MM.1S (cell line): ENCODE measurements at regions not wholly inside any gene's neighbourhood (a gene's known extent, or its start where the extent isn't known, plus 50 kb on each side); places are given as distances from the start of the nearest gene placed in this dataset.

Experiments used
- DNase-seq: peaks from one replicate; pipeline ENCODE4 v3.0.0-alpha.2; 2015
- H2AFZ ChIP-seq: fragments of 300-600 bp; sonication (generic); 2 replicates; pipeline ENCODE4 v1.6.0; 2016; ENCODE audit warnings: antibody characterized with exemption, low read length
- H3F3A ChIP-seq: fragments of 300-600 bp; sonication (generic); 2 replicates; pipeline ENCODE4 v1.6.1; 2016; ENCODE audit warnings: mild to moderate bottlenecking, antibody characterized with exemption, low read length, moderate library complexity, mixed read lengths; ENCODE audit not compliant: insufficient read depth
- H3K27ac ChIP-seq: fragments of 300-600 bp; sonication (generic); 2 replicates; pipeline ENCODE4 v1.5.1; 2016; ENCODE audit warnings: mild to moderate bottlenecking, low read length
- H3K27me3 ChIP-seq: fragments of 300-600 bp; sonication (generic); replicated peaks from 2 replicates; pipeline ENCODE4 v1.6.0; 2016; ENCODE audit warnings: low read length; ENCODE audit not compliant: insufficient read depth
- H3K36me3 ChIP-seq: fragments of 300-600 bp; sonication (generic); replicated peaks from 2 replicates; pipeline ENCODE4 v1.6.1; 2016; ENCODE audit warnings: mild to moderate bottlenecking, low read length, mixed read lengths; ENCODE audit not compliant: insufficient read depth
- H3K4me1 ChIP-seq: fragments of 300-600 bp; sonication (generic); 2 replicates; pipeline ENCODE4 v1.6.1; 2016; ENCODE audit warnings: low read length, mixed read lengths
- H3K4me2 ChIP-seq: fragments of 300-600 bp; sonication (generic); 2 replicates; pipeline ENCODE4 v1.6.0; 2016; ENCODE audit warnings: low read depth, low read length
- H3K4me3 ChIP-seq: fragments of 300-600 bp; sonication (generic); 2 replicates; pipeline ENCODE4 v1.5.1; 2016; ENCODE audit warnings: low read length, mixed read lengths
- H3K79me2 ChIP-seq: fragments of 300-600 bp; sonication (generic); 2 replicates; pipeline ENCODE4 v1.6.1; 2016; ENCODE audit warnings: mixed run types, low read length, mixed read lengths
- H3K9ac ChIP-seq: fragments of 300-600 bp; sonication (generic); 2 replicates; pipeline ENCODE4 v1.6.1; 2016; ENCODE audit warnings: low read length, mixed read lengths
- H3K9me2 ChIP-seq: fragments of 300-600 bp; sonication (generic); replicated peaks from 2 replicates; pipeline ENCODE4 v1.6.1; 2016; ENCODE audit warnings: mild to moderate bottlenecking, low read length, mixed read lengths; ENCODE audit not compliant: insufficient read depth
- H3K9me3 ChIP-seq: fragments of 300-600 bp; sonication (generic); replicated peaks from 2 replicates; pipeline ENCODE4 v1.6.1; 2016; ENCODE audit warnings: mild to moderate bottlenecking, low read length, mixed read lengths; ENCODE audit not compliant: insufficient read depth
- H4K20me1 ChIP-seq: fragments of 300-600 bp; sonication (generic); 2 replicates; pipeline ENCODE4 v1.6.1; 2016; ENCODE audit warnings: mild to moderate bottlenecking, low read length, moderate library complexity, mixed read lengths; ENCODE audit not compliant: insufficient read depth
- EZH2 ChIP-seq: fragments of 300-600 bp; sonication (generic); optimal IDR thresholded peaks from 2 replicates; pipeline ENCODE3; 2017; ENCODE audit warnings: low read depth, mild to moderate bottlenecking, antibody characterized with exemption, low read length, mixed read lengths
- EZH2phosphoT487 ChIP-seq: fragments of 300-600 bp; sonication (generic); IDR thresholded peaks from 2 replicates; pipeline ENCODE4 v1.6.1; 2018; ENCODE audit warnings: antibody characterized with exemption, low read length
- TF ChIP-seq, protein P1 (sequence below): fragments of 300-600 bp; sonication (generic); IDR thresholded peaks from 2 replicates; pipeline ENCODE4 v1.5.1; 2016; ENCODE audit warnings: antibody characterized with exemption, low read length, mixed read lengths

DNA sequence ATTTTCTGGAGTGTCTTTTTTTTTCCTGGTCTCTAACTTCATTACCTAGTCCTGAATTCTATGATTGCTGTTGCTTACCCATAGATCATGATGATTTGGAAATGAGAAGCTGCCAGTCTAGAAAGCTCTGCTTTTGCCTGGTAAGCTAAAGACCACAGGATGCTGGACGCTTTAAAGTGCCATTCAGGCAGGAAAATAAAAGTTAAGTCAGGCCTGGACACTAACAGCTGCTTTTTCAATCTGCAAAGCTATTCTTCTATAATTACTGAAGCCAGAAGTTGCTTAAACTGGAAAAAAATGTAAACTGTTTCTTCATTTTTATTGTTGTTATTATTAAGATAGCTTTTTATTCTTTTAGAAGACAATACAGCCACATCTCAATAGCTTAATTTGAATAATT, 129.8 kb upstream of the SPACA1 start:
- 0 out of 2 replicates have a peak overlapping the region, but pooled peaks have one; percentile 4 for H3K4me3 ChIP-seq
- H3K4me2 ChIP-seq = peak overlapping the region; percentile 71; the same call in 1 of the 2 replicates
- peak overlapping the region; percentile 91 for H3K27ac ChIP-seq
- no peaks in the 10 kb centered on the region for H3K9me3 ChIP-seq
- H3K36me3 ChIP-seq = no peaks in the 10 kb centered on the region
- peaks cover 92% of the 10 kb centered on the region for H3K4me1 ChIP-seq
- H3K79me2 ChIP-seq = no peaks in the 10 kb centered on the region
- H3K27me3 ChIP-seq = no peaks in the 10 kb centered on the region
- no peak for TF ChIP-seq EZH2
- TF ChIP-seq, protein P1, sequence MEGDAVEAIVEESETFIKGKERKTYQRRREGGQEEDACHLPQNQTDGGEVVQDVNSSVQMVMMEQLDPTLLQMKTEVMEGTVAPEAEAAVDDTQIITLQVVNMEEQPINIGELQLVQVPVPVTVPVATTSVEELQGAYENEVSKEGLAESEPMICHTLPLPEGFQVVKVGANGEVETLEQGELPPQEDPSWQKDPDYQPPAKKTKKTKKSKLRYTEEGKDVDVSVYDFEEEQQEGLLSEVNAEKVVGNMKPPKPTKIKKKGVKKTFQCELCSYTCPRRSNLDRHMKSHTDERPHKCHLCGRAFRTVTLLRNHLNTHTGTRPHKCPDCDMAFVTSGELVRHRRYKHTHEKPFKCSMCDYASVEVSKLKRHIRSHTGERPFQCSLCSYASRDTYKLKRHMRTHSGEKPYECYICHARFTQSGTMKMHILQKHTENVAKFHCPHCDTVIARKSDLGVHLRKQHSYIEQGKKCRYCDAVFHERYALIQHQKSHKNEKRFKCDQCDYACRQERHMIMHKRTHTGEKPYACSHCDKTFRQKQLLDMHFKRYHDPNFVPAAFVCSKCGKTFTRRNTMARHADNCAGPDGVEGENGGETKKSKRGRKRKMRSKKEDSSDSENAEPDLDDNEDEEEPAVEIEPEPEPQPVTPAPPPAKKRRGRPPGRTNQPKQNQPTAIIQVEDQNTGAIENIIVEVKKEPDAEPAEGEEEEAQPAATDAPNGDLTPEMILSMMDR = no peak
- TF ChIP-seq EZH2phosphoT487 = no peak
- peak overlapping the region; percentile 52 for H3K9ac ChIP-seq
- no peak for DNase-seq
- no peaks in the 10 kb centered on the region for H3K9me2 ChIP-seq
- H2AFZ ChIP-seq = peak overlapping the region; percentile 47; the same call in 1 of the 2 replicates
- peaks cover 32% of the 10 kb centered on the region for H3F3A ChIP-seq
- no peaks in the 10 kb centered on the region for H4K20me1 ChIP-seq

DNA sequence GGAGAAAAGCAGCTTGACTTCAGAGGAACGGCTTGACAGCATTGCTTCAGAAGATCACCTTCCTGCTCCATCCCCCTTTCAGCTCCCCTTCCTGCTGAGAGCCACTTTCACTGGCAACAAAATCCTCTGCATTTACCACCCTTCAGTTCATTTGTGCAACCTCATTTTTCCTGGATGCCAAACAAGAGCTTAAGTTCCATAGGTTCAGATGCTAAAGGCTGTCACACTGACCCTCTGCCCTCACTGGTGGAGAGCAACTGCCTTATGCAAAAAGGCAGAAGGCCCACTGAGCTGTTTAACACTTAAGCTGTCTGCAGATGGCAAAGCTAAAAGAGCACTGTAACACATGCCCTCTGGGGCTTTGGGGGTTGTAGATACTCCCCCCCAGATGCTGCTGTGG, 131.2 kb upstream of the SPACA1 start:
- H3F3A ChIP-seq = peaks cover 24% of the 10 kb centered on the region
- no peaks in the 10 kb centered on the region for H3K9me3 ChIP-seq
- H3K36me3 ChIP-seq = no peaks in the 10 kb centered on the region
- H3K79me2 ChIP-seq = no peaks in the 10 kb centered on the region
- no peak overlapping the region for H3K9ac ChIP-seq
- no peak for TF ChIP-seq EZH2
- TF ChIP-seq, protein P1 = no peak
- TF ChIP-seq EZH2phosphoT487 = no peak
- no peaks in the 10 kb centered on the region for H4K20me1 ChIP-seq
- peak overlapping the region; percentile 91; the same call in 1 of the 2 replicates for H3K27ac ChIP-seq
- H3K4me3 ChIP-seq = no peak overlapping the region
- no peaks in the 10 kb centered on the region for H3K27me3 ChIP-seq
- DNase-seq = no peak
- H3K4me2 ChIP-seq = no peak overlapping the region
- no peak overlapping the region for H2AFZ ChIP-seq
- peaks cover 88% of the 10 kb centered on the region for H3K4me1 ChIP-seq
- H3K9me2 ChIP-seq = no peaks in the 10 kb centered on the region

DNA sequence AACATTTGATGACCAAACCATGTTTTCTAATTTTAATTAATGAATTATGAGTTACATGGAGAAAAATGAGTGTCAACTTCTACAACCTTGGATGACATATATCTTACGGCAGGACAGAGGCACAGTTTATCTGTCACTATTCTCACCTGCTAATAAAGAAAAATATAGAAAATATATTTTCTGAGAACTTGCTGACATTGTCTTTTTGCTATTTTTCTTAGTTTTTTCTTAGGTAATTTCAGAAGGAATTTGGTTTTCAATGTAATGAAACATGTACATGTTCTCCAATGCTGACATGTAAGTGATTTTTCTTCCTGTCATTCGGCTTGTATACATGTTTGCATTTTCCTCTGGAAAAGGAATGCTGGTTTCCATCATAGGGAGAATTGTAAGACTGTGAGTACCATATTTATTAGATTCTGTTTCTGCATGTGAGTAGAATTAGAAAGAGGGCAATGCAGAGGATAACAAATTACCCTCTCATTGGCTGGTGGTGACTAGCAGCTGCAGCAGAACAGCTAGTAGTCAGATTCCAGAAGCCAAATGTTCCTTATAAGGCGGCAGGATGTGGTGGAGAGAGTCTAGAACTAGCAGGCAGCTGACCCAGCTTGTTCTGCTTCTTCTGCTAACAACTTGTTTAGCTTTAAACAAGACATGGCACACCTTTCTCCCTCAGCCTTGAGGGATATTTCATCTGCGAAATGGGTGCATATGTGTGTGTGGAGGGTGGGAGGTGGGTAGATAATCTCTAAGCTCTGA, 132.8 kb upstream of the SPACA1 start:
- Histone ChIP-seq H4K20me1 (no peaks in the 10 kb centered on the region), H3K9ac (no peak overlapping the region), H3K27ac (no peak overlapping the region), H3K79me2 (no peaks in the 10 kb centered on the region), H3K4me2 (no peak overlapping the region), H3K4me3 (no peak overlapping the region), H3K4me1 (peaks cover 72% of the 10 kb centered on the region), H3K9me2 (no peaks in the 10 kb centered on the region), H3K36me3 (no peaks in the 10 kb centered on the region), H3K9me3 (no peaks in the 10 kb centered on the region), H3F3A (peaks cover 24% of the 10 kb centered on the region), H2AFZ (no peak overlapping the region), H3K27me3 (no peaks in the 10 kb centered on the region)
- DNase-seq = peak; percentile 39
- TF ChIP-seq EZH2 = no peak
- TF ChIP-seq, protein P1 = no peak
- TF ChIP-seq EZH2phosphoT487 = no peak
